ENCODE measurements at regions not wholly inside any gene's neighbourhood (a gene's known extent, or its start where the extent isn't known, plus 50 kb on each side); places are given as distances from the start of the nearest gene placed in this dataset.

- no peak for TF ChIP-seq CTCF (IDR thresholded peaks at IDR 0.05; ENCODE audit: insufficient read depth, low read length, missing control alignments)
- POLR2A ChIA-PET, result no interaction called here
Measured at GRCh38 chr21:35827004-35827403, 233.3 kb downstream of the SETD4 start.

GRCh38 chr21:35825370-35826353, 234.7 kb downstream of the SETD4 start:
- ChIA-PET POLR2A (no interaction called here), CTCF (interaction anchor here (1.7 kb wide), 1 partner anchor 13 kb away, joined by 7 read pairs; no protein-coding TSS in a partner anchor)
- no peak overlapping the region for H3K4me3 ChIP-seq (ENCODE audit: low read depth, low read length)
- DNase-seq (ENCODE audit: low read depth, low spot score), result no peak
- no peak for TF ChIP-seq CTCF (IDR thresholded peaks at IDR 0.05; ENCODE audit: insufficient read depth, low read length, missing control alignments)

More at GRCh38 chr21:35827004-35827403, 233.3 kb downstream of the SETD4 start:
- CTCF ChIA-PET, result no interaction called here
- H3K4me3 ChIP-seq (ENCODE audit: low read depth, low read length), result no peak overlapping the region
- DNase-seq (ENCODE audit: low read depth, low spot score), result no peak

- TF ChIP-seq CTCF (IDR thresholded peaks at IDR 0.05; ENCODE audit: insufficient read depth, low read length, missing control alignments), result no peak
- H3K4me3 ChIP-seq (ENCODE audit: low read depth, low read length), result no peak overlapping the region
- DNase-seq (ENCODE audit: low read depth, low spot score), result no peak
- POLR2A ChIA-PET, result no interaction called here
- CTCF ChIA-PET, result interaction anchor here (1.7 kb wide), 1 partner anchor 15 kb away, joined by 7 read pairs; no protein-coding TSS in a partner anchor
Measured at GRCh38 chr21:35824136-35824535, 236.2 kb downstream of the SETD4 start.

- no peak overlapping the region for H3K4me3 ChIP-seq (ENCODE audit: low read depth, low read length)
- ChIA-PET CTCF (no interaction called here), POLR2A (no interaction called here)
- no peak for TF ChIP-seq CTCF (IDR thresholded peaks at IDR 0.05; ENCODE audit: insufficient read depth, low read length, missing control alignments)
- no peak for DNase-seq (ENCODE audit: low read depth, low spot score)
Measured at GRCh38 chr21:35819134-35819533, 241.2 kb downstream of the SETD4 start.

GRCh38 chr21:35818597-35818996, 241.7 kb downstream of the SETD4 start:
- DNase-seq (ENCODE audit: low read depth, low spot score), result no peak
- ChIA-PET CTCF (no interaction called here), POLR2A (no interaction called here)
- no peak for TF ChIP-seq CTCF (IDR thresholded peaks at IDR 0.05; ENCODE audit: insufficient read depth, low read length, missing control alignments)
- no peak overlapping the region for H3K4me3 ChIP-seq (ENCODE audit: low read depth, low read length)

GRCh38 chr21:35814858-35815619, 245.3 kb downstream of the SETD4 start:
- no peak overlapping the region for H3K4me3 ChIP-seq (ENCODE audit: low read depth, low read length)
- ChIA-PET POLR2A (no interaction called here), CTCF (interaction anchor here (1.6 kb wide), 1 partner anchor 25 kb away, joined by 4 read pairs; no protein-coding TSS in a partner anchor)
- no peak for TF ChIP-seq CTCF (IDR thresholded peaks at IDR 0.05; ENCODE audit: insufficient read depth, low read length, missing control alignments)
- DNase-seq (ENCODE audit: low read depth, low spot score), result no peak

Data from AG04449 (cell line).